HepG2 (cell line): ENCODE measurements at regions not wholly inside any gene's neighbourhood (a gene's known extent, or its start where the extent isn't known, plus 50 kb on each side); places are given as distances from the start of the nearest gene placed in this dataset.

Experiments used
- ATAC-seq: fragments of 200-7000 bp; cut with Tn5 transposase; 3 replicates; pipeline ENCODE4 v1.9.1; 2020; ENCODE audit warnings: mild to moderate bottlenecking, moderate library complexity
- BruUV-seq: library from RNA; stranded (reverse); fragments of 400-500 nt; replicated peaks from 2 replicates; lab custom pipeline; 2021; lab: Mats Ljungman, UMichigan
- CTCF ChIA-PET: fragments of 300-600 bp; formaldehyde crosslinking; extraction: SDS; loops from one replicate; lab custom pipeline; 2021; ENCODE audit warnings: low total read pairs, inconsistent platforms, low intra/inter-chr PET ratio; lab: Yijun Ruan, JAX
- POLR2A ChIA-PET: fragments of 350-600 bp; sonication (Branson Sonifier 250); formaldehyde crosslinking; loops from one replicate; lab custom pipeline; 2020; ENCODE audit warnings: antibody characterized with exemption, inconsistent platforms; lab: Yijun Ruan, JAX
- DNase-seq: peaks from one replicate; pipeline ENCODE4 v3.0.0-alpha.2; 2015; ENCODE audit warnings: low spot score
- FAIRE-seq: peaks from 3 replicates; lab custom pipeline; 2011; peaks lifted over from hg19 to GRCh38; lab: Jason Lieb, UNC
- H2AFZ ChIP-seq: one replicate; pipeline ENCODE4 v1.6.1; 2011; ENCODE audit warnings: low read length, inconsistent platforms
- H3K27ac ChIP-seq: fragments of 300-600 bp; 3 replicates; pipeline ENCODE4 v1.8.0; 2011; ENCODE audit warnings: mixed run types, mild to moderate bottlenecking, mixed read lengths, low read length, inconsistent platforms; ENCODE audit not compliant: insufficient read depth; ENCODE audit errors: extremely low read length
- H3K27me3 ChIP-seq, 2 experiments: fragments of 200-600 bp in 1 of 2; 2 replicates in 1 of 2; 3 replicates in 1 of 2; pipeline versions ENCODE4 v1.6.0 to v1.8.0; 2011; ENCODE audit warnings: low read length in 2 of 2, mild to moderate bottlenecking in 2 of 2, moderate library complexity in 2 of 2, inconsistent platforms in 1 of 2; ENCODE audit not compliant: insufficient read depth in 2 of 2, control insufficient read depth in 1 of 2
- H3K36me3 ChIP-seq, 2 experiments: fragments of 200-600 bp in 1 of 2; replicated peaks in 1 of 2; 2 replicates in 1 of 2; 3 replicates in 1 of 2; pipeline versions ENCODE4 v1.5.1 to v1.8.0; 2011; ENCODE audit warnings: low read length in 2 of 2, inconsistent platforms in 1 of 2; ENCODE audit not compliant: insufficient read depth in 2 of 2, control insufficient read depth in 1 of 2
- H3K4me1 ChIP-seq: 2 replicates; pipeline ENCODE4 v1.5.1; 2012; ENCODE audit warnings: low read length, inconsistent platforms; ENCODE audit not compliant: insufficient read depth
- H3K4me2 ChIP-seq: 2 replicates; pipeline ENCODE4 v1.6.0; 2011; ENCODE audit warnings: low read depth, low read length, inconsistent platforms
- H3K4me3 ChIP-seq, 3 experiments: fragments of 200-600 bp in 1 of 3; sonication (generic), shearing (Covaris generic) in 1 of 3; replicated peaks in 1 of 3; 2 replicates each; pipeline ENCODE4 v1.5.1; 2011 to 2016; ENCODE audit warnings: low read length in 3 of 3, inconsistent platforms in 2 of 3, low read depth in 2 of 3, mild to moderate bottlenecking in 2 of 3, control low read depth in 1 of 3, mixed read lengths in 1 of 3; ENCODE audit not compliant: insufficient read depth in 1 of 3
- H3K79me2 ChIP-seq: one replicate; pipeline ENCODE4 v1.6.1; 2011; ENCODE audit warnings: low read length, inconsistent platforms; ENCODE audit not compliant: insufficient read depth
- H3K9ac ChIP-seq: 2 replicates; pipeline ENCODE4 v1.6.0; 2011; ENCODE audit warnings: mild to moderate bottlenecking, low read depth, low read length, inconsistent platforms; ENCODE audit not compliant: insufficient read depth
- H3K9me3 ChIP-seq: 2 replicates; pipeline ENCODE4 v1.5.1; 2012; ENCODE audit warnings: mild to moderate bottlenecking, low read length
- H4K20me1 ChIP-seq: 2 replicates; pipeline ENCODE4 v1.6.0; 2011; ENCODE audit warnings: inconsistent platforms, mild to moderate bottlenecking, low read length, moderate library complexity; ENCODE audit not compliant: insufficient read depth
- ATF6 ChIP-seq: sonication (generic); formaldehyde crosslinking; conservative IDR thresholded peaks from 2 replicates; pipeline ENCODE4 v1.4.0; 2020; ENCODE audit warnings: missing genetic modification reagents
- KDM6A ChIP-seq: IDR thresholded peaks from 2 replicates; pipeline ENCODE4 v1.6.1; 2016; ENCODE audit warnings: low read depth
- PAWR ChIP-seq: sonication (generic); formaldehyde crosslinking; IDR thresholded peaks from 2 replicates; pipeline ENCODE4 v1.4.0; 2020; ENCODE audit warnings: missing genetic modification reagents, mild to moderate bottlenecking, borderline replicate concordance
- PHF8 ChIP-seq: sonication (generic); formaldehyde crosslinking; IDR thresholded peaks from 2 replicates; pipeline ENCODE4 v1.5.0; 2020; ENCODE audit warnings: missing genetic modification reagents
- SNAPC4 ChIP-seq: sonication (generic); formaldehyde crosslinking; IDR thresholded peaks from 2 replicates; pipeline ENCODE4 v1.4.0; 2020; ENCODE audit warnings: mild to moderate bottlenecking, missing genetic modification reagents
- U2AF1 ChIP-seq: fragments of 200-400 bp; formaldehyde crosslinking; optimal IDR thresholded peaks from 2 replicates; pipeline ENCODE3; 2017; ENCODE audit warnings: mild to moderate bottlenecking, low read depth, low read length
- ZBTB1 ChIP-seq: sonication (generic); formaldehyde crosslinking; IDR thresholded peaks from 2 replicates; pipeline ENCODE4 v1.4.0; 2020; ENCODE audit warnings: missing genetic modification reagents, borderline replicate concordance
- ZNF276 ChIP-seq: sonication (generic); formaldehyde crosslinking; IDR thresholded peaks from 2 replicates; pipeline ENCODE4 v1.4.0; 2020; ENCODE audit warnings: mild to moderate bottlenecking, low read depth, missing genetic modification reagents
- ZNF335 ChIP-seq: sonication (generic); formaldehyde crosslinking; IDR thresholded peaks from 2 replicates; pipeline ENCODE4 v1.4.0; 2020; ENCODE audit warnings: missing genetic modification reagents
- ZNF432 ChIP-seq: sonication (generic); formaldehyde crosslinking; IDR thresholded peaks from 2 replicates; pipeline ENCODE4 v1.5.0; 2020; ENCODE audit warnings: missing genetic modification reagents, mild to moderate bottlenecking, borderline replicate concordance
- ZNF547 ChIP-seq: sonication (generic); formaldehyde crosslinking; IDR thresholded peaks from 2 replicates; pipeline ENCODE4 v1.5.1; 2020; ENCODE audit warnings: mild to moderate bottlenecking, missing genetic modification reagents
- ZNF652 ChIP-seq: IDR thresholded peaks from 2 replicates; pipeline ENCODE4 v1.6.1; 2016; ENCODE audit warnings: low read depth, borderline replicate concordance
- ZNF800 ChIP-seq: sonication (generic); formaldehyde crosslinking; IDR thresholded peaks from 2 replicates; pipeline ENCODE4 v1.4.0; 2020; ENCODE audit warnings: missing genetic modification reagents
- ZNF816 ChIP-seq: sonication (generic); formaldehyde crosslinking; IDR thresholded peaks from 2 replicates; pipeline ENCODE4 v1.8.0; 2022; ENCODE audit warnings: missing genetic modification reagents, mild to moderate bottlenecking, borderline replicate concordance
- WGBS: methylation state at CpG from one replicate; pipeline ENCODE4 v1.1.6; 2017; ENCODE audit warnings: low lambda C conversion rate; 5-methylcytosine and 5-hydroxymethylcytosine counted together
- in situ Hi-C: cut with HindIII; loops from 2 replicates; pipeline ENCODE4 v1.10.0; 2017; ENCODE audit warnings: low pct_unique_long_range_greater_than_20kb; ENCODE audit not compliant: extremely low pct_ligation_motif_present
- intact Hi-C: fragments of 100-400 bp; cut with micrococcal nuclease; formaldehyde crosslinking; loops from one replicate; pipeline ENCODE4 v1.10.0; 2022; ENCODE audit not compliant: unreplicated experiment

GRCh38 chr17:71039391-71039790 is 870.1 kb downstream of the KCNJ2 start (continued):
- TF ChIP-seq SNAPC4 (no peak), PHF8 (CRISPR knock-in tag) (no peak), ZNF800 (CRISPR knock-in tag) (no peak), ZBTB1 (CRISPR knock-in tag) (no peak), ZNF816 (no peak)

- Histone ChIP-seq H3K4me1 (no peaks in the 10 kb centered on the region), H3K9me3 (peaks cover 71% of the 10 kb centered on the region), H3K79me2 (no peaks in the 10 kb centered on the region), H3K27me3 (no peaks in the 10 kb centered on the region), H3K4me2 (no peak overlapping the region), H3K4me3 (no peak overlapping the region), H2AFZ (no peak overlapping the region), H3K9ac (no peak overlapping the region), H3K36me3 (no peaks in the 10 kb centered on the region), H4K20me1 (no peaks in the 10 kb centered on the region)
- FAIRE-seq: no peak
- ChIA-PET POLR2A (no interaction called here), CTCF (no interaction called here)
- intact Hi-C loops (no loop called here), in situ Hi-C loops (no loop called here)
- TF ChIP-seq ZNF335 (no peak), ZNF652 (CRISPR knock-in tag) (no peak), ZNF432 (no peak), ZNF276 (CRISPR knock-in tag) (no peak), ATF6 (CRISPR knock-in tag) (no peak), KDM6A (CRISPR knock-in tag) (no peak), U2AF1 (no peak), PAWR (CRISPR knock-in tag) (no peak), ZNF547 (CRISPR knock-in tag) (no peak)
- TF ChIP-seq, all 625 proteins: peak for 0
- no TSS peak for BruUV-seq
- H3K27ac ChIP-seq: no peak overlapping the region
- no peak for DNase-seq
- no peak for ATAC-seq
- 0% methylated on average over 1 of the region's 1 CpG for WGBS
These were observed 883.6 kb downstream of the KCNJ2 start for GRCh38 chr17:71052971-71053370.
